ENCODE measurements at regions not wholly inside any gene's neighbourhood (a gene's known extent, or its start where the extent isn't known, plus 50 kb on each side); places are given as distances from the start of the nearest gene placed in this dataset.
"Not testable (repeated sequence)": the region's sequence is repeated elsewhere in the genome, so short reads cannot be mapped to it uniquely, and the experiment has no call there.

GRCh38 chr7:93048136-93048930 is 69.4 kb downstream of the SAMD9 start:
- DNase-seq, result no peak

- no peak for DNase-seq
Measured at GRCh38 chr7:93047514-93048099, 70.2 kb downstream of the SAMD9 start.

DNA sequence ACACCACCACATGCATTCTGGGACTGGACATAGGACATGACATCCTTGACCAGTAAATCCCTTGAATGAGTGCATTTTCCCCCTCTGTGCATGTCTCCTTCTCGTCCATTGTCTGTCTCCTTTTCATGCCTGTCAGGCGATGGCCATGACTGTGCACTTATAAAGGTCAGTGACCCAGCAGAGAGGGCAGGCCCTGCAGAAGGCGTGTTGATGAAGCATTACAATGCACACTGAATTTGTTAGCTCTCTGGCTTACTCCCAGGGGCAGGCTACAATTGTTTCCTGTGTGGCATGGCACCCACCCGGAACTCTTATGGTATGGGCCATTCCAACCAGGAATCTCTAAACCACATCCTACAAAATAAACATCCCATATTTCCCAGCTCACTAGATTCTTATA is 71.1 kb downstream of the SAMD9 start:
- no peak for DNase-seq

DNA sequence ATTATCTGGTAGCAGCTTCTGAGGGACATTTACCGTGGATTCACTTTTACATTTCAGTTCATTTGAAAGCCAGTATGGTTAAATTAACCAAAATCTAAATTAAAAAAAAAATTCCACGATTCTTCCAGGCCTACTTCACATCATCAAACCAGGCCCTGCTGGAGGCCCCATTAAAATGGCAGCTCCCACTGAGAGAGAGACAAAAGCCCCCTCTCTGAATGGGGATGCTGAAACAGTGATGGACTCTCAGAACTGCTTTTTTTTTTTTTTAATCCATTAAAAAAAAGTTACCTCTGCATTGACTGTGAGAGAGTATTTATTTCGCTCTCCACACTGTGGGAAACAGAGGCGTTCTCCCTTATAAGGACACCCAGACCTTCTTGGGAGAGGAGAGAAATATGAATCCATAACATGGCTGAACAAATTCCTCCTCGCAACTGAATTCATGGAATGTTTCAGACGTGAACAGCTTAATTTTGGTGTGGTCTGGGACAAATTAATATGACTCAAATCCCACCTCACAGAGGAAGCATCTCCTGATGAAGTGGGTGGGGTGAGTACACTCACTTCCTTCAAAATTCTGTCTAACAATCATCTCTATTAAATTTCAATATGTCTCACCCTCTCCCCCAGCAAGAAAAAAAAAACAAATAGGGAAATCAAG is 73.5 kb downstream of the SAMD9 start:
- no peak for DNase-seq

- no peak for DNase-seq
Measured at GRCh38 chr7:93043385-93043985, 74.3 kb downstream of the SAMD9 start.

DNA sequence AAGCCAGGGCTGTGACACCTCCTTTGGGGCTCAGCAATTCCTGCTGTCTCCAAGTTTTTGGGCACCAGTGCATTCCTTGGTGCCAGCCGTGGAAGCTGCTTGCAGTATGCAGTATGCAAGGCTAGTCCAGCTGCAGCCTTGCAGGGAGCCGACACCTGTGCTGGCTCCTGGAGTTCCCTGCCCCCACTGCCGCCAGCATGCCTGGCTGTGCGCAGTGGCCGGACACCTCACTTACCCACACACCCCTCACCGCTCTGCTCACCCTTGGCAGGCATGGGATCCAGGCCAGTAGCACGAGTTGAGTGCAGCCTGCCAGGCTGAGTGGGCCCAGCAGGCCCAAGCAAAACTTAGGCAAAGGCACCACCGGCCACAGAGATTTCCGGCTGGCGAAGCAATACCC is 77.4 kb downstream of the SAMD9 start:
- no peak for DNase-seq

DNA sequence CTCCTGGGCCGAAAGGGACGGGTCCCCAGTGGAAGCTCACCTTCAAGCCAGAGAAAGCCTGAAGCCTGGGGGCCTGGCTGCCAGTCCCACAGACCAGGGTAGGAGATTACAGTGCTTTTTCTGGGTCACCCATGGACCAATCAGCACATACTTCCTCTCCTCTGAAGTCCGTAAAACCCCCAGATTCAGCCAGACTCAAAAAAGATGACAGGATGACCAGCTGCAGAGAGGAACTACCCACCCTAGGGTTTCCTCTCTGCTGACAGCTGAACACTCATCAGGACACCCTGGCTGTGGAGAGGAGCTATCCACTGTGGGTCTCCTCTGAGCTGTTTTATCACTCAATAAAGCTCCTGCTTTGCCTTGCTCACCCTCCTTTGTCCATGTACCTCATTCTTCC is 78.0 kb downstream of the SAMD9 start:
- no peak for DNase-seq

DNA sequence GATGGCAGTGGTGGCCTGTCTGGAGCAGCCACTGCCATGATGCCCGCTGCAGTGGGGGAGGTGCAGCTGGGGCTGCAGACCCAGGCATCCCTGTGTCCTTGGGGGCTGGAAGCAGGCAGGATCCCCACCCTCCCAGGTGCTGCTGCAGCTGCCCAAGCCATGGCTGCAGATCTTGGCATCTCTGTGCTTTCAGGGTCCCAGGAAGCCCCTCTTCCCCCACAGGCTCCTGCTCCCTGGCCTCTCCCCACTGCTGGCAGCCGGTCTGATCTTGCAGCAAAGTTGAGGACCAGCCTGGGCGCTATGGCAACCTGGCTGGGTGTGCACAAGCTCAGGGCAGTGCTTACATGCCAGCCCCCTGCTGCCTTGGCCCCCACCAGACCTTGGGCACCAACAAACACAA is 78.5 kb downstream of the SAMD9 start:
- DNase-seq, result no peak

DNA sequence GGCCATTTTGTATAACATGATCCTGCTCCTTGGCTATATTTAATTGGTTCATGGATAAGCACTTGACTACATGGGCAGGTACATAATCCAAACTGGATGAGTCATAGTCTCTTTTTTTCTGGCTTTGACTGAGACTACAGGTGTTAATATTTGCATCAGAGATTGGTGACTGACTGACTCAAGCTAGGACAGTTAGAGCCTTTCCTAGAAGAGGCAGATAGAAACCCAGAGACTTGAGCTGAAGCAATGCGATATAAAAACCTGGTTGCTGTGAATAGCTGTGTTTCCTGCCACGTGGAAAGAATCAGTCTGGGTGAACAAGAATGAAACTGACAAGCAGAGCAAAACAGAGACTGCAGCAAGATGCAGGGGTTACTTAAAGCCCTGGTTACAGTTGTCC is 81.0 kb downstream of the SAMD9 start:
- peak in 1 of 2 experiments; percentile 43 for DNase-seq

DNA sequence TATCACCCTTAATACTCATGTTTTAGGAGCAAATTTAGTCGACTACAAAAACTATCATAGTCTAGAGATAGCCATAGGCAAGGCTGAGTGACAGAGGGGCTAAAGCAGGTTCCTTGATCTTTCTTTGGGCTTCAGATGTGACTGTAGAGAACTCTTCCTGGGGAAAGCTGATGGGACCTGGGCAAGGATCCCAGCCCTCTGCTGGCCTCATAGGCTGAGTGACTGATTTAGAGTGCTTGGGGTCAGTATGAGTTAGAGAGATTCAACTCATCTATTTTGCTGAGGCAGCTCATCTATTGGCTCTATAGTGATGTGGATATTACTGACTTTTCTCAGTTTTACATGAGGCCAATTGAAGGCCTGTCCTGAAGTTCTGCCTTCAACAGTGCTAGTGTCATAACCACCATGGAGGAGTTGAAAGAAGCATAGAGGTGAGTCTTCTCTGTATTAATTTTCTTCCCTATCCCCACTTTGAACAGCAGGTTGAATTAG is 81.6 kb downstream of the SAMD9 start:
- no peak for DNase-seq

- no peak for DNase-seq
Measured at GRCh38 chr7:93031795-93032194, 86.0 kb downstream of the SAMD9 start.

- no peak for DNase-seq
Measured at GRCh38 chr7:93030605-93031225, 87.1 kb downstream of the SAMD9 start.

- no peak for DNase-seq
Measured at GRCh38 chr7:93029056-93029455, 88.7 kb downstream of the SAMD9 start.

- no peak for DNase-seq
Measured at GRCh38 chr7:93028610-93029009, 89.2 kb downstream of the SAMD9 start.

DNA sequence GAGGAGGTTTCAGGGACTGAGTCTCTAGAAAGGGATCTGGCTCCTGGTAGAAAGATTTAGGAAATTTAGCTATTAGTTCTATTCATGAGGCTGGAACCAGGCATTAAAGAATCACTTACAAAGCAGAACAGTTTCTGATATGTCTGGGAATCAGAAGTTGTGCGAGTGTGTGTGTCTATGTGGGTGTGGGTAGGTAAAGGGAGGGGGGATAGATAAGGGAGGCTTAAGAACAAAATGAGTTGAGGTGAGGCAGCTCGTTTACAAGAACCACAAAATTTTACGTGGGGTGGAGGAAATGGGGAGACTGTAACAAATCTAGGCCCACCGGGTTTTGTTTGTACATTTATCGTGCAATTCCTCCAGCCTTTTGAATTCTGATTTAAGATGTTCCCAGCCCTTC is 90.7 kb downstream of the SAMD9 start:
- DNase-seq, result no peak

DNA sequence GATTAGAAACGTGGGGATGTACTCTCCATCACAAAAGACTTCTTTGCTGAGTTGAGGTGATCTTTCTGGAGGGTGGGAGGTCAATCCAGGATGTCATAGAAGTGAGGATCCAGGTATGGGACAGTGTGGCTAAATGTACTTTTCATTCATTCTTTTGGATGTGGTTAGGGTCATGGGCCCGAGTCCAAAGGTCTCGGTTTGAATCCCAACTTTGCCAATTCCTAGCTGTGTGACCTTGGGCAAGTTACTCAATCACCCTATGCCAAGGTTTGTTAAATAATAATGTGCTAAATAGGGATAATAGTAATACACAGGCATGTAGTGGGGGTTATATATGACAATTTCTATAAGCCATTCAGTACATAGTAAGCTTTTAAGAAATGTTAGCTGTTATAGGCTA is 91.4 kb downstream of the SAMD9 start:
- DNase-seq, result no peak

DNA sequence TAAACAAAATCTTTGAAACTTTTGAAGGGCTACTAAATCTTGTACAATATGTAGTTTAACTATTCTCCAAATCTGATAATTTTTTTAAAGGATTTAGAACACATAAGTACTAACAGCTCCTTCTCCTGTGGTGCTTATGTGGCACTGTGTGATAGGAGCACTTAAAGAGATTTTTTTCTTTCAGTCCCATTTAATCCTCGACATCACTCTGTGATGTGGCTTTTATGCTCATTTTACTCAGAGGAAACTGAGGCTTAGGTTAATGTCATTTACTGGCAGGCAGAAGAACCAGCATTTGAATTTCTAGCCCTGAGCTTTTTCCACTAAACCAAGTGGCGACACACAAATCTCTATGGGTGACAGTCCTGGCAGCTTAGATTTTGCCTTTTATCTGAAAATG is 92.4 kb downstream of the SAMD9 start:
- DNase-seq, result no peak

DNA sequence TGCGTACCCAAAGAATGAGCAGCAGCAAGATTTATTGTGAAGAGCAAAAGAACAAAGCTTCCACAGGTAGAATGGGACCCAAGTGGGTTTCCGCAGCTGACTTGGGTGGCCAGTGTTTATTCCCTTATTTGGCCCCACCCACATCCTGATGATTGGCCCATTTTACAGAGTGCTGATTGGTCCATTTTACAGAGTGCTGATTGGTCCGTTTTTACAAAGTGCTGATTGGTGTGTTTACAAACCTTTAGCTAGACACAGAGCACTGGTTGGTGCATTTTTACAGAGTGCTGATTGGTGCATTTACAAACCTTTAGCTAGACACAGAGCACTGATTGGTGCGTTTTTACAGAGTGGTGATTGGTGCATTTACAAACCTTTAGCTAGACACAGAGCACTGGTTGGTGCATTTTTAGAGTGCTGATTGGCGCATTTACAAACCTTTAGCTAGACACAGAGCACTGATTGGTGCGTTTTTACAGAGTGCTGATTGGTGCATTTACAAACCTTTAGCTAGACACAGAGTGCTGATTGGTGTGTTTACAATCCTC is 94.8 kb downstream of the SAMD9 start:
- DNase-seq, result not testable (repeated sequence)

GRCh38 chr7:93021748-93022147 is 96.0 kb downstream of the SAMD9 start:
- no peak for DNase-seq

DNA sequence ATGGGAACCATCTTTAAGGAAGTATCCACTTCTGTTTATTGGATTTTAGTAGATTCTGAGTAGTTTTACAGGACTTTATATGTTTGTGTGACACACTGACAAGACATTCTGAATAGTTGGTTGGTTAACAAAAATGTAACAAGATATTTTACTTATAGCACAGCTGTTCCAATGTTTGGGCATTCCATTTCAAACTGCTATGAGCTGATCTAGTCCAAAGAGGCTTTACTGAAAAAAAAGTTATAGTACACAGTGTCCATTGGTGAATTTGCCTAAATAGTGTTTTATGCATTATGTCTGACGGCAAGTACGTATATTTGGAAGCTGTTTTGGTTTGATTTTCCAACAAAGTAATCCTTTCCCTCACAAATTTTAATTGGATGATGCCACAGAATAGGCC is 99.1 kb downstream of the SAMD9 start:
- DNase-seq, result no peak

DNA sequence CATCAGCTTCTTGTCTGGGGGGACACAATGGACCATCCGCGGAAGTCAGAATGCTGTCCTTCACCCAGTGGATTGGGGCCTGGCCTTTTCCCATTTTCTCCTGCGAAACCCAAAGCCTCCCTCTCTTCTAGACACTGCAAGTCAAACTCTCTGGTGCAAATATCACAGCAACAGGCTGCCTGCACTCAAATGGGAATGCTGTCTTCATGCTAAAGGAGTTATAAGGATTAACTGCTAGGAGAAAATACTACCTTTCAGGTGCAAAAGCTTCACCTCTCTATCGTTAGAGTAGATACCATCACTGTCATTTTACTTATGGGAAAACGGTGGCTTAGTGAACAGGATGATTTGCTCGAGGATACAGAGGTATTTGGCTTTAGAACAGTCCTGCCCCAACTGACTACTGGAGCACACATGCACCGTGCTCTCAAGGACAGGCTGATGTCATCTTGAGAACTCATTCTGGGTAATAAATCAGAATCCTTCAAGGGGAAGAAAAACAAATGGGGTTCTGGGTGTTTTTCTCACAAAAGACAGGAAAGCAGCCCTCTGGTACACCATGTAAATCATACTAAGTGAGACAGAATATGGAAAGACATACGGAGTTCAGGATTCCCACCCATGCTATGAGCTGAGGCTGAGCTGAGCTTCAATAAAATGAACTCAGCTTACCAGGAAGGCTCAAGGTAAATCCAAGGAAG is 100.9 kb downstream of the SAMD9 start:
- DNase-seq, result no peak

- DNase-seq, result no peak
Measured at GRCh38 chr7:93015779-93016481, 101.8 kb downstream of the SAMD9 start.
